NAMALWA (cell line): ENCODE measurements at regions not wholly inside any gene's neighbourhood (a gene's known extent, or its start where the extent isn't known, plus 50 kb on each side); places are given as distances from the start of the nearest gene placed in this dataset.
"Not testable (repeated sequence)": the region's sequence is repeated elsewhere in the genome, so short reads cannot be mapped to it uniquely, and the experiment has no call there.

Experiments used
- DNase-seq: peaks from one replicate; pipeline ENCODE4 v3.0.0-alpha.2; 2015; ENCODE audit warnings: low spot score

- DNase-seq = no peak
Measured at GRCh38 chr16:65769776-65770438, 596.6 kb upstream of the CDH5 start.

- no peak for DNase-seq
Measured at GRCh38 chr16:65769055-65769465, 597.4 kb upstream of the CDH5 start.

- DNase-seq = no peak
Measured at GRCh38 chr16:65767125-65767524, 599.4 kb upstream of the CDH5 start.

- DNase-seq = no peak
Measured at GRCh38 chr16:65763640-65764305, 602.7 kb upstream of the CDH5 start.

GRCh38 chr16:65760874-65761273 is 605.6 kb upstream of the CDH5 start:
- DNase-seq = no peak

GRCh38 chr16:65758620-65759019 is 607.9 kb upstream of the CDH5 start:
- no peak for DNase-seq

DNA sequence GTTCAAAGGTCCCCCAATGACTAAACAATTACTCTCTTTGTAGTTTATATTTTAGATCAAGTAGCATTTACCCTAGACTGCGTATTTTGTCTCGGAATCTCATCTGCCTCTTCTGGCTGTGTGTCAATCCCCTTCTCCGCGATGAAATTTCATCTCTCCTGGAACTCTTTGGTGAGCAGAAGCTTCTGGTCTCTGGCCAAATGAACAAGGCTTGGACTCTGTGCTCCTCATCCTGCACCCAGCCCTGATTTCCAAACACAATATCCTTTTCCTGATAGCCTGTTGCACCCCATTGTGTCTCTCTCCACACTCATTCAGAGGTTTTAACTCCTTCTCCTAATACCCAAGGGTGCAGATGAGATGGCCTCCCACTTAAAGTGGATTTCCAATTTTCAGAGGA is 609.4 kb upstream of the CDH5 start:
- DNase-seq = no peak

DNA sequence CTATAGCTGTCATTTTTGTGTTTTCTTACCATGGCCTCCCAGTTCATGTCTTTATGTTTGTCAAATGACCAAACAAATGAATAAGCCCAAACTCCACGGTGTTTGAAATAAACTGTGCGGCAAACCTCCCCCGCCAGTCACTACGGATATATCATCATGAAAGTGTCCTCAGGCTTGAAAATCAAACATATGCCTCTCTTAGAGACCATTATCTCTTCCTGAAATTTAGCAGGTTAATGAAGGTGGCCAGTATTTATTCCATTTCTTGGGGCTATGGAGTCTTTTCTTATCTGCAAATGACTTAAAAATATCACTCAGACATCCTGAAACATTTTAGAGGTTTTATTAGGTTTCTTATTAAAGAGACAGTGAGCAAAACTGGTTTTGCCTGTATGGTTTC is 610.3 kb upstream of the CDH5 start:
- DNase-seq = no peak

DNA sequence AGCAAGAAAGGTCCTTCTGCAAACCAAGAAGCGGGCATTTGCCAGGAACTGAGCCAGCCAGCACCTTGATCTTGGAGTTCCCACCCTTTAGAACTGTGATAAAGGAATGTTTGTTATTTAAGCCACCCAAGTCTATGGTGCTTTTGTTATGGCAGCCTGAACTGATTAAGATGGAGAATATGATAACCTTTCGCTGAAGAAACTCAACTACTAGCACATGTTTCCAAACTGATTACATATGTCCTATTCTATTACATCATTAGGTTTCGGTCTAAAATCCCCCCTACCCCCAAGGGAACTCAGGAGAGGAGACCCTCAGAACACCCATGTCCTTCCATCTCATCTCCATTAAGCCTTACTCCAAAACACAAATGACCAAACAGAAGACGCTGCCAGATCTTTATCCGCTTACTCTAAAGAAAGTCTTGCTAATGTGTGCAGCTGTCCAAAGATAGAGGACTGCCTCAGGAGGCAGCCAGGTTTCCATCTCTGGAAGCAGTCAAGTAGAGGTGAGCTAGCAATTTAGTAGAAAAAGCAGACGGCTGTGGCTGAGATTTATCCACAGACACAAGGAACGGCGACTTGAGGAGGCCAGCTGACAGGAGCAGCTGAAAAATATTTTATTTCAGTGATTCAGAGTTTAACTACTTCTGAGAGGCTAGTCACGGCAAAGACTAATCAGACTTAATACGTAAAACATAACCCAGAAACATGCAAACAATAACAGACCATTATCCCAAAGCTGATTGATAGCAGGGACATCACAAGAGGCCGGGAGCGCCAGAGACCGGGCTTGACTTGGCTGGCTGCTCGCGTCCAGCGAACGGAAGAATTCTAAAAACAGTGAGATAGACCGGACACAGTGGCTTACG is 611.4 kb upstream of the CDH5 start:
- DNase-seq = no peak

GRCh38 chr16:65752522-65752844 is 614.0 kb upstream of the CDH5 start:
- no peak for DNase-seq

- DNase-seq = no peak
Measured at GRCh38 chr16:65751622-65752521, 614.6 kb upstream of the CDH5 start.

GRCh38 chr16:65749506-65749905 is 617.0 kb upstream of the CDH5 start:
- no peak for DNase-seq

GRCh38 chr16:65746941-65747340 is 619.5 kb upstream of the CDH5 start:
- DNase-seq = no peak

DNA sequence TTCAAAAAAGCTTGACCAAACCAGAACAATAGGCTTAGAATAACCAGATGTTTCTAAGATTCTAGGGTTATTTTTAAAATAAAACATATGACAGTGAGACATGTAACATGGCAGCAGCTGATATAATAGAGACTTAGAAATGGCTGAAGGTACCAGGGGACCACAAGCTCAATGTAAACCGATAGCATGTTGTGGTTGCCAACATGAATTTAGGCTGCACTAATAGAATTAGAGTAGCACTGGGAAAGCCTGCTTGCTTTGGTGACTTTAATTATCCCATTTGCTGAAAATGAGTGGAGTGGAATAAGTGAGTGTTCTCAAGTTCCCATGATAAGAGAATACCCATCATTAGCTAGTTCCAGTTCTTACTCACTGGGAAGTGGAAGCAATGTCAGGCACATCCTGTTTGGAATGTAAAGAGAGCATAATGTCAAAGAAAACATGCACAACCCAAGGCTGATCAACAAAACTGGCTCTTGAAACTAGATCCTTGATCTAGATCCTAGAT is 621.2 kb upstream of the CDH5 start:
- no peak for DNase-seq

DNA sequence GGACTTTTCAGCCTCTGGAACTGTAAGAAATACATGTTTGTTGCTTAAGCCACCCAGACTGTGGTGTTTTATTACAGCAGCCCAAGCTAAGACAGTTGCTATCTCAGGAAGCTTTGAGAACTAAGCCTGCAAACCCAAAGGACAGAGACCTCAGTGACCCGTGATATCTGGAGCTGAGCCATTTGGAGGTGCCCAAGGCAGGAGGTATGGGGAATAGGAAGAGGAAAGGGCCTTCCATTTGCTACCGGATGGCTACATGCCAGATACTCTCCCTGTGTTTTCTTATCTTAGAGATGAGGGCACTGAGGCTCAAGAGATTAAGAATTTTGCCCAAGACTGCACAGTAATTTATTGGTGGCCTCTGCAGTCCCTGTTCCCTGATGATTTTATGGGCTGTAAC is 622.1 kb upstream of the CDH5 start:
- no peak for DNase-seq

- DNase-seq = no peak
Measured at GRCh38 chr16:65743558-65743957, 621.7 kb upstream of the CDH11 start.

DNA sequence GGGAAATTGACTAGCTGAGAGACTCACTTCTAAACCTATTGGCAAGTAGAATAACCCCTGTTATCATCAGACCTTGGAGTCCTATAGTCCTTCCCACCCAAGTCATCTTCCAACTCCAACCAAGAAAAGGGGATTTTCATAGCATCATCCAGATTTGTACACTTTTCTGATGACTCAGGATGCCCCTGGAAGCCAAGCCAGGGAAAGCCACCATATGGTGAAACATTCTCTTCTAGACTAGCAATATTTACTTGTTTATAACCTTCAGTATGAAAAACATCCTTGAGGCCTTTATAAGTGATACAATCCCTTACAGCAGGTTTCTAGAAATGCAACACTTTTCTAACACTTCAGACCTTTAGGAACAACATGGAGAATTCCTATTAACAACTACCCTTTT is 618.8 kb upstream of the CDH11 start:
- no peak for DNase-seq

- no peak for DNase-seq
Measured at GRCh38 chr16:65739518-65739917, 617.7 kb upstream of the CDH11 start.

GRCh38 chr16:65737831-65738230 is 616.0 kb upstream of the CDH11 start:
- DNase-seq = no peak

DNA sequence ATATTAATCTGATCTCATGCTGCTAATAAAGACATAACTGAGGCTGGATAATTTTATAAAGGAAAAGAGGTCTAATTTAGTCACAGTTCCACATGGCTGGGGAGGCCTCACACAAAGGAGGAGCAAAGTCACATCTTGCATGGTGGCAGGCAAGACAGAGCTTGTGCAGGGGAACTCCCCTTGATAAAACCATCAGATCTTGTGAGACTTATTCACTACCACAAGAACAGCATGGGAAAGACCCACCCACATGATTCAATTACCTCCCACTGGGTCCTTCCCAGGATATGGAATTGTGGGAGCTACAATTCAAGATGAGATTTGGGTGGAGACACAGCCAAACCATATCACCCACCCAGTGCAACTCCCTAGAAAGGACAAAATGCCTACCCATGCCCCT is 613.8 kb upstream of the CDH11 start:
- not testable (repeated sequence) for DNase-seq

GRCh38 chr16:65733721-65734120 is 611.9 kb upstream of the CDH11 start:
- no peak for DNase-seq

DNA sequence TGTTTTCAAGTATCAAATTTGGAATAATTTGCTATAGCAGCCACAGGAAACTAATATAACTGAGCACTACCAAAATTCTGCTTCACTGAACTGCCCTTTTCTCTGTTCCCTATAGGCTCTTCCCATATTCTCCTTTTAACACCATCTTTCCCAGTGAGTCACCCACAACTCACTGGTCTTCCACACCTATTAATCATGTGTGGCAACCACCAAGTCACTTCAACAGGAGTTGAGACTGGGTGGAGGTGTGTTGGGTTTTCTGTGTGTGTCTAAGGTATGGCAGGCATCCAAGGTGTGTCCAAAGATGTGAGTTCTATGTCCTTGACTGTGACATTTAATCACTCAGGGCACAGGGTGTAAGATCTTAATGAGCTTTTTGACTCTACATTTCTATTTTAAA is 610.0 kb upstream of the CDH11 start:
- no peak for DNase-seq
